Endothelial cell of umbilical vein (primary cell): ENCODE measurements at regions not wholly inside any gene's neighbourhood (a gene's known extent, or its start where the extent isn't known, plus 50 kb on each side); places are given as distances from the start of the nearest gene placed in this dataset.

Experiments used
- FOS ChIP-seq: IDR thresholded peaks from 2 replicates; pipeline ENCODE4 v1.6.1; 2011; ENCODE audit warnings: mild to moderate bottlenecking, low read length, moderate library complexity, borderline replicate concordance; ENCODE audit not compliant: insufficient read depth
- POLR2A ChIP-seq: IDR thresholded peaks from 2 replicates; pipeline ENCODE4 v1.6.1; 2012; ENCODE audit warnings: low read depth, mild to moderate bottlenecking, control low read depth, low read length
- POLR2AphosphoS5 ChIP-seq: IDR thresholded peaks from 2 replicates; pipeline ENCODE4 v1.6.1; 2012; ENCODE audit warnings: low read depth, mild to moderate bottlenecking, control low read depth, low read length, moderate library complexity; ENCODE audit not compliant: insufficient read depth
- TF ChIP-seq, protein P1 (sequence below), 2 donors: IDR thresholded peaks; 1 replicate in 1 of 2; 2 replicates in 1 of 2; pipeline ENCODE4 v1.5.1; 2011; ENCODE audit warnings: low read length in 2 of 2, mild to moderate bottlenecking in 2 of 2, moderate library complexity in 2 of 2, control low read depth in 1 of 2, inconsistent platforms in 1 of 2, low read depth in 1 of 2; ENCODE audit not compliant: insufficient read depth in 1 of 2; ENCODE audit errors: extremely low read depth in 1 of 2
- TF ChIP-seq, protein P2 (sequence below): IDR thresholded peaks from 2 replicates; pipeline ENCODE4 v1.6.1; 2011; ENCODE audit not compliant: insufficient read depth, insufficient read length

DNA sequence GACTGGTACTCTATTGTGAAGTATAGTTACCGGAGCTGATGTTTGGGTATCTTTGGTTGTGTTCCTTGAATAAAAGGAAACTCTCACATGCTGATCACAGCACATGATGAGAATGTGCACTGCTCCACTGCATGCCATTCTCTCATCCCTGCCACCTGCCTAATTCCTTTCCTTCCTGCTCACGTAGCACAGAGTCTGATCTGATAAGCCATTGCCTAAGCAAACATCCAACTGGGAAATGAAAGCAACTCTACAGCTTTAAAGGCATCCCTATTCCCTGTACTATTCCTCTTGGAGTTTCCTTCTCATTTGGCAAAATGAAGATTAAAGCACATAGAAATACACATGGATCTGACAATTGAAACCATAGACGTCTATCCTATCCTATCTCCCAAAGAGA lies 359.8 kb downstream of the C3orf38 start:
- TF ChIP-seq, protein P1, sequence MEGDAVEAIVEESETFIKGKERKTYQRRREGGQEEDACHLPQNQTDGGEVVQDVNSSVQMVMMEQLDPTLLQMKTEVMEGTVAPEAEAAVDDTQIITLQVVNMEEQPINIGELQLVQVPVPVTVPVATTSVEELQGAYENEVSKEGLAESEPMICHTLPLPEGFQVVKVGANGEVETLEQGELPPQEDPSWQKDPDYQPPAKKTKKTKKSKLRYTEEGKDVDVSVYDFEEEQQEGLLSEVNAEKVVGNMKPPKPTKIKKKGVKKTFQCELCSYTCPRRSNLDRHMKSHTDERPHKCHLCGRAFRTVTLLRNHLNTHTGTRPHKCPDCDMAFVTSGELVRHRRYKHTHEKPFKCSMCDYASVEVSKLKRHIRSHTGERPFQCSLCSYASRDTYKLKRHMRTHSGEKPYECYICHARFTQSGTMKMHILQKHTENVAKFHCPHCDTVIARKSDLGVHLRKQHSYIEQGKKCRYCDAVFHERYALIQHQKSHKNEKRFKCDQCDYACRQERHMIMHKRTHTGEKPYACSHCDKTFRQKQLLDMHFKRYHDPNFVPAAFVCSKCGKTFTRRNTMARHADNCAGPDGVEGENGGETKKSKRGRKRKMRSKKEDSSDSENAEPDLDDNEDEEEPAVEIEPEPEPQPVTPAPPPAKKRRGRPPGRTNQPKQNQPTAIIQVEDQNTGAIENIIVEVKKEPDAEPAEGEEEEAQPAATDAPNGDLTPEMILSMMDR (IDR thresholded peaks at IDR 0.05; ENCODE audit: extremely low read depth in 1 of 2, insufficient read depth in 1 of 2, low read depth in 1 of 2, low read length in 2 of 2) = no peak
- no peak for TF ChIP-seq POLR2A
- TF ChIP-seq FOS = no peak
- TF ChIP-seq POLR2AphosphoS5 = no peak
- TF ChIP-seq, protein P2, sequence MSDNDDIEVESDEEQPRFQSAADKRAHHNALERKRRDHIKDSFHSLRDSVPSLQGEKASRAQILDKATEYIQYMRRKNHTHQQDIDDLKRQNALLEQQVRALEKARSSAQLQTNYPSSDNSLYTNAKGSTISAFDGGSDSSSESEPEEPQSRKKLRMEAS = no peak
